ENCODE measurements at regions not wholly inside any gene's neighbourhood (a gene's known extent, or its start where the extent isn't known, plus 50 kb on each side); places are given as distances from the start of the nearest gene placed in this dataset.

GRCh38 chr14:97655169-97655948, 858.2 kb downstream of the VRK1 start:
- no peak overlapping the region for H3K27ac ChIP-seq
- peak overlapping the region; percentile 30 for H2AFZ ChIP-seq
- H3K4me1 ChIP-seq, result peaks cover 6% of the 10 kb centered on the region
- no peaks in the 10 kb centered on the region for H3K27me3 ChIP-seq (ENCODE audit: control insufficient read depth, insufficient read depth, low read length)
- H3K9ac ChIP-seq, result no peak overlapping the region
- H3K4me3 ChIP-seq (ENCODE audit: low read depth, low read length), result no peak overlapping the region
- no peak for TF ChIP-seq CTCF (IDR thresholded peaks at IDR 0.05)
- no peaks in the 10 kb centered on the region for H3K79me2 ChIP-seq
- no peaks in the 10 kb centered on the region for H3K9me3 ChIP-seq (ENCODE audit: control insufficient read depth, low read length)
- no peak overlapping the region for H3K4me2 ChIP-seq (ENCODE audit: low read length)
- no peaks in the 10 kb centered on the region for H3K36me3 ChIP-seq (ENCODE audit: control insufficient read depth, insufficient read depth, low read length)

DNA sequence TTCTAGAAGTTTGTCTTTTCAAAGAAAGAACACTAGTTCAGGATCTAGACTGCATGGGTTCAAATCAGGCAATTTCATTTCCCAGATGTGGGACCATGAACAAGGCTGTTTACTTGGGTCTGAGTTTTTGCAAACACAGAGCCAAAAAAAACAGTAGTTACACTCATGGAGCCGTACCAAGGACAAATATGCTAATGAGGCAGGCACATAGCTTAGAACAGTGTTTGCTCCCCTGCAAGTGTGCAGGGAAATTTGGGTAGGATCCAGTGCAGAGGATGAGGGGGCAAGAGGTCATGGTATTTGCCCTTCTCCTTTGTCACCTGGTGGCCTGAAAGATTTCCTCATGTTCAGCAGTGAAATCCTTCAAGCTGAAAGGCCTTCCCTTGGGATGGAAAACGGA, 860.4 kb downstream of the VRK1 start:
- H3K4me1 ChIP-seq, result peaks cover 6% of the 10 kb centered on the region
- no peak overlapping the region for H3K9ac ChIP-seq
- no peak overlapping the region for H3K4me2 ChIP-seq (ENCODE audit: low read length)
- no peaks in the 10 kb centered on the region for H3K27me3 ChIP-seq (ENCODE audit: control insufficient read depth, insufficient read depth, low read length)
- H3K4me3 ChIP-seq (ENCODE audit: low read depth, low read length), result no peak overlapping the region
- TF ChIP-seq CTCF (IDR thresholded peaks at IDR 0.05), result no peak
- no peak overlapping the region for H3K27ac ChIP-seq
- no peaks in the 10 kb centered on the region for H3K79me2 ChIP-seq
- H3K9me3 ChIP-seq (ENCODE audit: control insufficient read depth, low read length), result no peaks in the 10 kb centered on the region
- H3K36me3 ChIP-seq (ENCODE audit: control insufficient read depth, insufficient read depth, low read length), result no peaks in the 10 kb centered on the region
- peak overlapping the region; percentile 47 for H2AFZ ChIP-seq

GRCh38 chr14:97687944-97688630, 890.9 kb downstream of the VRK1 start:
- Histone ChIP-seq H2AFZ (peak overlapping the region; percentile 36), H3K9me3 (ENCODE audit: control insufficient read depth, low read length) (no peaks in the 10 kb centered on the region), H3K27me3 (ENCODE audit: control insufficient read depth, insufficient read depth, low read length) (no peaks in the 10 kb centered on the region), H3K36me3 (ENCODE audit: control insufficient read depth, insufficient read depth, low read length) (no peaks in the 10 kb centered on the region), H3K4me2 (ENCODE audit: low read length) (no peak overlapping the region), H3K79me2 (no peaks in the 10 kb centered on the region), H3K27ac (peak overlapping the region; percentile 93), H3K9ac (no peak overlapping the region), H3K4me1 (peaks cover 39% of the 10 kb centered on the region), H3K4me3 (ENCODE audit: low read depth, low read length) (no peak overlapping the region)
- TF ChIP-seq CTCF (IDR thresholded peaks at IDR 0.05), result no peak

DNA sequence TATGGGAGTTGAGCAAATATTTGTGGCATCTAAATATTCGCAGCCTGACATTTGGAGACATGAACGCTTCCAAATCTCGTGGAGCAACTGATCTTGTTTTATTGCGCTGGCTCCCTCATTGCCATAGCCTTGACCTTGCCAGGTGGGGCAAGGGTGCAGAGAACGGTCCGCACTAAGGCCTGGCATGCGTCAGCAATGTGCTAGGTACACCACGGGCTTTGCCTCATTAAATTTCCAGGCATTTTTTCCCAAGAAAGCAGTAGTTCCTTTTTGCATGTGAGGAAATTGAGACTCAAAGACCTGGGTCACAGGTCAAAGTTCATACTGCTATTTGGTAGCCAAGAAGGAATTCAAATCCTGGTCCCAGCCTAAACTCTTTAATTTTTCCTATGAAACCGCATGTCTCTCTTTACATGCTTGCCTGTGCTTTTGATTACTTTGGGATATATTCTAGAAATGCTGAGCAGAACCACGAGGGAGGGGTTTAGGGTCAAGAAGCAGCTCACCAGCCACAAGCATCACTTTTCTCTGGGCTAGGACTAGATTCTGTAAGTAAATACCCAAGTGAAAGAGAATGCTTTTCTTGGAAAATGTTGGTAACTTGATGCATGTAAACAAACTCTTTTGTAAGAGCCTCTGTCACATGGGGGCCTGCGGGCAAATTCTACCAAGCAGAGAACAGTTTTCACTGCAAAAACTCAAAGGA, 891.6 kb downstream of the VRK1 start:
- no peak overlapping the region for H3K9ac ChIP-seq
- H3K4me1 ChIP-seq, result peaks cover 39% of the 10 kb centered on the region
- no peaks in the 10 kb centered on the region for H3K9me3 ChIP-seq (ENCODE audit: control insufficient read depth, low read length)
- peak overlapping the region; percentile 36 for H2AFZ ChIP-seq
- no peaks in the 10 kb centered on the region for H3K27me3 ChIP-seq (ENCODE audit: control insufficient read depth, insufficient read depth, low read length)
- no peak overlapping the region for H3K4me3 ChIP-seq (ENCODE audit: low read depth, low read length)
- H3K27ac ChIP-seq, result peak overlapping the region; percentile 93
- no peak overlapping the region for H3K4me2 ChIP-seq (ENCODE audit: low read length)
- H3K79me2 ChIP-seq, result no peaks in the 10 kb centered on the region
- TF ChIP-seq CTCF (IDR thresholded peaks at IDR 0.05), result no peak
- no peaks in the 10 kb centered on the region for H3K36me3 ChIP-seq (ENCODE audit: control insufficient read depth, insufficient read depth, low read length)
